Stromal cell of bone marrow (primary cell): ENCODE measurements at regions not wholly inside any gene's neighbourhood (a gene's known extent, or its start where the extent isn't known, plus 50 kb on each side); places are given as distances from the start of the nearest gene placed in this dataset.
A peak's percentile ranks its signal among the peaks of the same experiment; 100 is the strongest.

Source experiments
- DNase-seq: peaks from one replicate; pipeline ENCODE4 v3.0.0-alpha.2; 2012; ENCODE audit warnings: low read depth

GRCh38 chr16:73255031-73255430, 207.1 kb upstream of the ZFHX3 start:
- DNase-seq, result no peak

GRCh38 chr16:73253922-73254480, 206.1 kb upstream of the ZFHX3 start:
- DNase-seq, result no peak

GRCh38 chr16:73252446-73252845, 204.5 kb upstream of the ZFHX3 start:
- no peak for DNase-seq

GRCh38 chr16:73251608-73252007, 203.7 kb upstream of the ZFHX3 start:
- no peak for DNase-seq

- DNase-seq, result no peak
These were observed 200.4 kb upstream of the ZFHX3 start for GRCh38 chr16:73248316-73248715.

GRCh38 chr16:73240920-73241319, 193.0 kb upstream of the ZFHX3 start:
- DNase-seq, result no peak

GRCh38 chr16:73237601-73238000, 189.7 kb upstream of the ZFHX3 start:
- DNase-seq, result no peak

GRCh38 chr16:73234496-73234895, 186.6 kb upstream of the ZFHX3 start:
- DNase-seq, result no peak

GRCh38 chr16:73233846-73234424, 186.0 kb upstream of the ZFHX3 start:
- DNase-seq, result no peak

- DNase-seq, result no peak
These were observed 185.4 kb upstream of the ZFHX3 start for GRCh38 chr16:73233329-73233765.

GRCh38 chr16:73232555-73233328, 184.8 kb upstream of the ZFHX3 start:
- peak; percentile 8 for DNase-seq

GRCh38 chr16:73231944-73232554, 184.1 kb upstream of the ZFHX3 start:
- DNase-seq, result no peak

- no peak for DNase-seq
These were observed 183.5 kb upstream of the ZFHX3 start for GRCh38 chr16:73231379-73231778.

GRCh38 chr16:73230651-73231050, 182.7 kb upstream of the ZFHX3 start:
- DNase-seq, result no peak

GRCh38 chr16:73228649-73229048, 180.7 kb upstream of the ZFHX3 start:
- peak; percentile 19 for DNase-seq

GRCh38 chr16:73226675-73227074, 178.7 kb upstream of the ZFHX3 start:
- no peak for DNase-seq

- no peak for DNase-seq
These were observed 178.1 kb upstream of the ZFHX3 start for GRCh38 chr16:73225983-73226382.

GRCh38 chr16:73220836-73221235, 172.9 kb upstream of the ZFHX3 start:
- no peak for DNase-seq

GRCh38 chr16:73219176-73219575, 171.2 kb upstream of the ZFHX3 start:
- no peak for DNase-seq

GRCh38 chr16:73217654-73218053, 169.7 kb upstream of the ZFHX3 start:
- no peak for DNase-seq

GRCh38 chr16:73216932-73217331, 169.0 kb upstream of the ZFHX3 start:
- DNase-seq, result peak; percentile 31

GRCh38 chr16:73215678-73216377, 167.9 kb upstream of the ZFHX3 start:
- DNase-seq, result no peak
